Mesendoderm (in vitro differentiated cells): ENCODE measurements at regions not wholly inside any gene's neighbourhood (a gene's known extent, or its start where the extent isn't known, plus 50 kb on each side); places are given as distances from the start of the nearest gene placed in this dataset.

Experiments used
- DNase-seq: peaks from one replicate; pipeline ENCODE4 v3.0.0; 2013
- H2AK5ac ChIP-seq: 2 replicates; pipeline ENCODE4 v1.6.1; 2013; ENCODE audit warnings: low read length, inconsistent platforms
- H2BK120ac ChIP-seq: 2 replicates; pipeline ENCODE4 v1.6.1; 2013; ENCODE audit warnings: low read depth, mild to moderate bottlenecking, low read length, moderate library complexity, mixed read lengths
- H2BK15ac ChIP-seq: replicated peaks from 2 replicates; pipeline ENCODE4 v1.6.1; 2013; ENCODE audit warnings: low read depth, mild to moderate bottlenecking, moderate library complexity
- H2BK5ac ChIP-seq: 2 replicates; pipeline ENCODE4 v1.6.1; 2013; ENCODE audit warnings: low read length, inconsistent platforms
- H3K18ac ChIP-seq: 2 replicates; pipeline ENCODE4 v1.6.1; 2013; ENCODE audit warnings: mild to moderate bottlenecking, low read length, mixed read lengths
- H3K23ac ChIP-seq: one replicate; pipeline ENCODE4 v1.6.1; 2013; ENCODE audit warnings: low read length
- H3K27ac ChIP-seq: 2 replicates; pipeline ENCODE4 v1.5.1; 2013; ENCODE audit warnings: low read depth, mild to moderate bottlenecking, inconsistent platforms, low read length, moderate library complexity
- H3K27me3 ChIP-seq: 2 replicates; pipeline ENCODE4 v1.6.1; 2013; ENCODE audit warnings: low read length, control low read depth, mild to moderate bottlenecking, inconsistent platforms; ENCODE audit not compliant: insufficient read depth, poor library complexity
- H3K36me3 ChIP-seq: 2 replicates; pipeline ENCODE4 v1.6.1; 2013; ENCODE audit warnings: low read length, inconsistent platforms; ENCODE audit not compliant: control insufficient read depth, insufficient read depth
- H3K4ac ChIP-seq: one replicate; pipeline ENCODE4 v1.6.1; 2013; ENCODE audit warnings: low read depth, mild to moderate bottlenecking, low read length, moderate library complexity
- H3K4me1 ChIP-seq: 2 replicates; pipeline ENCODE4 v1.6.1; 2013; ENCODE audit warnings: low read depth, low read length, inconsistent platforms; ENCODE audit not compliant: control insufficient read depth
- H3K4me2 ChIP-seq: 2 replicates; pipeline ENCODE4 v1.6.1; 2013; ENCODE audit warnings: low read length
- H3K4me3 ChIP-seq: 2 replicates; pipeline ENCODE4 v1.5.1; 2013; ENCODE audit warnings: mild to moderate bottlenecking, low read length
- H3K56ac ChIP-seq: one replicate; pipeline ENCODE4 v1.6.1; 2013; ENCODE audit warnings: low read length
- H3K79me1 ChIP-seq: 2 replicates; pipeline ENCODE4 v1.6.1; 2013; ENCODE audit warnings: low read length, inconsistent platforms
- H3K79me2 ChIP-seq: 2 replicates; pipeline ENCODE4 v1.6.1; 2013; ENCODE audit warnings: mild to moderate bottlenecking, low read length; ENCODE audit not compliant: control insufficient read depth, insufficient read depth
- H3K9ac ChIP-seq: 2 replicates; pipeline ENCODE4 v1.6.1; 2013; ENCODE audit warnings: low read length, inconsistent platforms
- H4K5ac ChIP-seq: one replicate; pipeline ENCODE4 v1.6.1; 2013; ENCODE audit warnings: low read length
- H4K8ac ChIP-seq: one replicate; pipeline ENCODE4 v1.6.1; 2013; ENCODE audit warnings: low read depth, mild to moderate bottlenecking, control low read depth, low read length, moderate library complexity
- WGBS: extraction: QIAGEN DNeasy Blood & Tissue Kit; methylation state at CpG from one replicate; pipeline ENCODE4 v1.1.7; 2013; ENCODE audit warnings: low lambda C conversion rate, missing lambda C conversion rate; ENCODE audit not compliant: insufficient coverage; ENCODE audit errors: extremely low coverage; 5-methylcytosine and 5-hydroxymethylcytosine counted together

GRCh38 chr1:5506634-5507033 is 485.6 kb downstream of the NPHP4 start:
- no peak overlapping the region for H3K4me3 ChIP-seq
- no peak for DNase-seq
- H2BK15ac ChIP-seq, result no peak overlapping the region
- H3K4me2 ChIP-seq, result no peak overlapping the region
- no peak overlapping the region for H2BK5ac ChIP-seq
- H4K5ac ChIP-seq, result no peak overlapping the region
- no peak overlapping the region for H4K8ac ChIP-seq
- no peaks in the 10 kb centered on the region for H3K36me3 ChIP-seq
- no peak overlapping the region for H3K18ac ChIP-seq
- H2BK120ac ChIP-seq, result no peak overlapping the region
- no peaks in the 10 kb centered on the region for H3K4me1 ChIP-seq
- no peaks in the 10 kb centered on the region for H3K27me3 ChIP-seq
- no peak overlapping the region for H3K23ac ChIP-seq
- no peak overlapping the region for H3K56ac ChIP-seq
- no peak overlapping the region for H3K27ac ChIP-seq
- no CpG with 5 or more reads among the region's 11 CpGs for WGBS
- H3K79me1 ChIP-seq, result no peaks in the 10 kb centered on the region
- H2AK5ac ChIP-seq, result no peak overlapping the region
- no peak overlapping the region for H3K4ac ChIP-seq
- H3K9ac ChIP-seq, result no peak overlapping the region
- no peaks in the 10 kb centered on the region for H3K79me2 ChIP-seq

GRCh38 chr1:5505944-5506343 is 486.3 kb downstream of the NPHP4 start:
- WGBS, result no CpG with 5 or more reads among the region's 6 CpGs
- no peak overlapping the region for H2BK120ac ChIP-seq
- H4K5ac ChIP-seq, result no peak overlapping the region
- no peaks in the 10 kb centered on the region for H3K79me2 ChIP-seq
- H2BK15ac ChIP-seq, result no peak overlapping the region
- no peaks in the 10 kb centered on the region for H3K36me3 ChIP-seq
- no peak overlapping the region for H3K56ac ChIP-seq
- H3K4me1 ChIP-seq, result no peaks in the 10 kb centered on the region
- no peak overlapping the region for H3K4me3 ChIP-seq
- no peak overlapping the region for H3K23ac ChIP-seq
- H3K27ac ChIP-seq, result no peak overlapping the region
- no peak overlapping the region for H3K4me2 ChIP-seq
- DNase-seq, result no peak
- H3K9ac ChIP-seq, result no peak overlapping the region
- H2BK5ac ChIP-seq, result no peak overlapping the region
- H3K79me1 ChIP-seq, result no peaks in the 10 kb centered on the region
- H2AK5ac ChIP-seq, result no peak overlapping the region
- no peak overlapping the region for H3K4ac ChIP-seq
- no peaks in the 10 kb centered on the region for H3K27me3 ChIP-seq
- no peak overlapping the region for H3K18ac ChIP-seq
- H4K8ac ChIP-seq, result no peak overlapping the region

DNA sequence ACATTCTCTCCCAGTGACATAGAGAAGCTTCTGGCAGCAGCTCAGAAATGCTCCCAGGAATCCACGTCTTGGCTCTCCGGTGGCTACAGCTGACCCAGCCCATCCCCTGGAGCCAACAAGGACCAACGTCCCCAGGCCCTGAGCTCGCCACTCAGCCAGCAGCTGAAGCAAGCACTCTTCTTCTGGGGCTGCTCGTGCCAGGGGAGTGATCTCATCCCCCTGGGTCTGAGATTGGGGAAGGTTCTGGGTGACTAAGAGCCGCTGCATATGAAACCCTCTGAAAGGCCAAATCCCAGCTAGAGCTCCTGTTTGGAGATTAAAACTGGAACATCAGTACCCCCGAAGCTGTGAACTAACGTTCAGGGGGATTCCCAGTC is 487.9 kb downstream of the NPHP4 start:
- no peak overlapping the region for H2BK15ac ChIP-seq
- no peak overlapping the region for H3K18ac ChIP-seq
- no peak overlapping the region for H2BK5ac ChIP-seq
- H3K27me3 ChIP-seq, result no peaks in the 10 kb centered on the region
- H3K4me1 ChIP-seq, result no peaks in the 10 kb centered on the region
- no peak for DNase-seq
- H3K9ac ChIP-seq, result no peak overlapping the region
- no peaks in the 10 kb centered on the region for H3K36me3 ChIP-seq
- H3K4ac ChIP-seq, result no peak overlapping the region
- H3K79me2 ChIP-seq, result no peaks in the 10 kb centered on the region
- H3K4me2 ChIP-seq, result no peak overlapping the region
- no peak overlapping the region for H3K56ac ChIP-seq
- no peak overlapping the region for H4K5ac ChIP-seq
- H3K27ac ChIP-seq, result no peak overlapping the region
- H4K8ac ChIP-seq, result no peak overlapping the region
- H2AK5ac ChIP-seq, result no peak overlapping the region
- H3K23ac ChIP-seq, result no peak overlapping the region
- no CpG with 5 or more reads among the region's 8 CpGs for WGBS
- H2BK120ac ChIP-seq, result no peak overlapping the region
- no peaks in the 10 kb centered on the region for H3K79me1 ChIP-seq
- H3K4me3 ChIP-seq, result no peak overlapping the region

DNA sequence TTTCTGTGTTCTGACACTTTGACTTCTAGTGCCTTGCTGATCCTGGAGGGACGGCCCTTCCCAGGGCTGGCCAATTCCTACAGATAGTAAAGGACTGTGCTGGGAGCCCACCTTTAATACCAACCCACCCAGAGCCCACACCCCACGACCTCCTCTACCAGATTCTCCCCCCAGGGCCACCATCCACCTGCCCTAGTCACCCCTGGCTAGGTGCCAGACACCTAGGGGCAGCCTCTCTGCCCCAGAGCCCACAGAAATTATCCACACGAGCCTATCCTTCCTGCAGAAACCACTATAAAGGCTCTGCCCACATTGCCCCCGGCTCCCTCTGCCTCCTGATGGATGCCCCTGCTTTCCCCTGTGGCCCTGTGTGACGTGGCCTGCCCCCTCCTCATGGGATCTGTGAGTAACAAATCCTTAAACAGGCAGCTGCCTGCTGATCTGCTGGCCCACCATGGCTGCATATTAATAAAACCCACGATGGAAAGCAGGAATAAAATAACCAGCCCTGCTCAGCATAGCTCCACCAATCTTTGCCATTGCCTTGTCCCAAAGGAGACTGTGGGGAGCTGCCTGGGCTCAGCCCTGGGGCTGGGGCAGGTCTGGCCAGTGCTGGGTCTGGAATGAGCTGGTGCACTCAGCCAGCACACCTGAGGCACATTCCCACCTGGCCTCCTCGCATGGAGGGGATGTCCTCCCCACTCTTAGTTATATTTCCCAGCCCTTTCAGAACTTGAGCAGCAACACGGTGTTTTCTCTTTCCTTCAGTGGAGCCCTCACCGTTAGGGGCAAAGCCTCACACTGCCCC is 488.5 kb downstream of the NPHP4 start:
- Histone ChIP-seq H3K4me1 (no peaks in the 10 kb centered on the region), H3K56ac (no peak overlapping the region), H3K23ac (no peak overlapping the region), H3K27ac (no peak overlapping the region), H4K5ac (no peak overlapping the region), H2BK5ac (no peak overlapping the region), H3K4ac (no peak overlapping the region), H3K79me2 (no peaks in the 10 kb centered on the region), H4K8ac (no peak overlapping the region), H3K79me1 (no peaks in the 10 kb centered on the region), H3K18ac (no peak overlapping the region), H2BK15ac (no peak overlapping the region), H3K36me3 (no peaks in the 10 kb centered on the region), H2AK5ac (no peak overlapping the region), H3K9ac (no peak overlapping the region), H2BK120ac (no peak overlapping the region), H3K4me3 (no peak overlapping the region), H3K4me2 (no peak overlapping the region), H3K27me3 (no peaks in the 10 kb centered on the region)
- WGBS, result no CpG with 5 or more reads among the region's 9 CpGs
- DNase-seq, result no peak

GRCh38 chr1:5502311-5503194 is 489.7 kb downstream of the NPHP4 start:
- H2BK15ac ChIP-seq, result no peak overlapping the region
- no peak overlapping the region for H3K4me3 ChIP-seq
- no peak overlapping the region for H3K27ac ChIP-seq
- no peaks in the 10 kb centered on the region for H3K27me3 ChIP-seq
- H4K8ac ChIP-seq, result no peak overlapping the region
- H3K18ac ChIP-seq, result no peak overlapping the region
- WGBS, result no CpG with 5 or more reads among the region's 18 CpGs
- no peak overlapping the region for H2BK120ac ChIP-seq
- H3K4ac ChIP-seq, result no peak overlapping the region
- no peaks in the 10 kb centered on the region for H3K79me1 ChIP-seq
- no peak for DNase-seq
- no peaks in the 10 kb centered on the region for H3K36me3 ChIP-seq
- H4K5ac ChIP-seq, result no peak overlapping the region
- no peak overlapping the region for H3K9ac ChIP-seq
- no peak overlapping the region for H3K4me2 ChIP-seq
- H3K79me2 ChIP-seq, result no peaks in the 10 kb centered on the region
- no peaks in the 10 kb centered on the region for H3K4me1 ChIP-seq
- H2AK5ac ChIP-seq, result no peak overlapping the region
- no peak overlapping the region for H3K23ac ChIP-seq
- H3K56ac ChIP-seq, result no peak overlapping the region
- no peak overlapping the region for H2BK5ac ChIP-seq
